Fibroblast of skin of back (primary cell): ENCODE measurements at regions not wholly inside any gene's neighbourhood (a gene's known extent, or its start where the extent isn't known, plus 50 kb on each side); places are given as distances from the start of the nearest gene placed in this dataset.
"Not testable (repeated sequence)": the region's sequence is repeated elsewhere in the genome, so short reads cannot be mapped to it uniquely, and the experiment has no call there.

Experiments
- DNase-seq: peaks from one replicate; pipeline ENCODE4 v3.0.0-alpha.2; 2013

DNA sequence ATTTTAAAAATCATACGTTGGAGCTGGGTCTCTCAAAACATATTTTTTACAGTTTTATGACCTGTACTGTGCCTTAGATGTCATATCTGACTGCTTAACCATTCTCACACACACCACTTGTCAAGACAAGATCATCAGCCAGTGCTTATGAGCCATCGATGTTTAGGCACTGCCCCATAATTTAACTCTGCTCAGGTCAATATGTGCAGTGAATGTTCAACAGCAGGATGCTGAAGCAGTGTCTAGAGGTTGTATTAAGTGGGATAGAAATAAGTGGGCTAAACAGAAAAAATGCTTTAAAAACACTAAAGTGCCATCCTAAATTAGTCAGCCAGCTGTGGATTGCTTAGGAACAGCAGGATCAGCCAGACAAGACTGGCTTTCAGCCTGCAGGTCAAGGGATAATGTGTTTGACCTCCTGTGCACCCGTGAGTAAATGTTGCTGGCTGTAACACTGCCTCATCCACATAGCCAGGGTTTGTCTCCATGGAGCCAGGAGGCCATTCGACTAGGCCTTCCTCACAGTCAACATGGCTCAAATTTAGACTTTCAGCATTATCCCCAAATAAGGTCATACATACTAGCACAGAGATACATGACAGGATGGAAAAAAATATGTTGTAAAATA, 139.0 kb upstream of the NXPH2 start:
- peak; percentile 9 for DNase-seq

DNA sequence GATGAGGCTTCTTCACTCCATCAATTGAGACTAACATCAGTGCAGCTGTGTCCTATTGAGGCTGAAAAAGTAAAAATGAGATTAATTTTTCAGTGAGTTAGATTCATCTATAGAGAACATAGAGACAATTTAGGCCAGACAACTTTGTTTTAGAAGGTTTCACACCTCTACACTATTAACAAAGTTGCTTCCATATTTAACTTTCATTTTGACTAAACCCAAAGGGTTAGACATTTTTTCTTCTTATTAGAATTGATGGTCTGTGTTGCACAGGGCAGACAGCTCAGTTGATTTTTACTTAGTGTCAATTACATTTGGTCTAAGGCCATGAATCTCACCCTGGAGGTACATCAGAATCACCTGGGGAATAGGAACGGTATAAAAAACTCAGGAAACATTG, 130.2 kb upstream of the NXPH2 start:
- DNase-seq = no peak

DNA sequence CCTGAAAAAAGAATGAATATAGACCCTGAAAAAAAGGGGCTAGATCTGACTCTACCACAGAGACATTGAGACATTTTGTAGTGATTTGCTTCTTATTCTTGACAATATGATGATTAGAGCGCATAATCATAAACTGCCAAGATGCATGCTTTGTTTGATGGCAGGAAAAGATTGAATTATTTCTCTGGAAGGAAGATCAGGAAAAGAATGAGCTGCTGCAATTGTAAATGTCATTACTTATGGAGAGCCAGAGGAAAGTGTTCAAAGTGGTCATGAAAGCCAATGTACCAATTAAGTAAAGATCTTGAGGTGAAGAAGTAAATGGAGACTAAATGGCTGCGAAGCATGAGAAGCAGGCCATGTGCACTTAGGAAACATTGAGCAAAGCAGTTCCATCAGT, 126.4 kb upstream of the NXPH2 start:
- DNase-seq = no peak

DNA sequence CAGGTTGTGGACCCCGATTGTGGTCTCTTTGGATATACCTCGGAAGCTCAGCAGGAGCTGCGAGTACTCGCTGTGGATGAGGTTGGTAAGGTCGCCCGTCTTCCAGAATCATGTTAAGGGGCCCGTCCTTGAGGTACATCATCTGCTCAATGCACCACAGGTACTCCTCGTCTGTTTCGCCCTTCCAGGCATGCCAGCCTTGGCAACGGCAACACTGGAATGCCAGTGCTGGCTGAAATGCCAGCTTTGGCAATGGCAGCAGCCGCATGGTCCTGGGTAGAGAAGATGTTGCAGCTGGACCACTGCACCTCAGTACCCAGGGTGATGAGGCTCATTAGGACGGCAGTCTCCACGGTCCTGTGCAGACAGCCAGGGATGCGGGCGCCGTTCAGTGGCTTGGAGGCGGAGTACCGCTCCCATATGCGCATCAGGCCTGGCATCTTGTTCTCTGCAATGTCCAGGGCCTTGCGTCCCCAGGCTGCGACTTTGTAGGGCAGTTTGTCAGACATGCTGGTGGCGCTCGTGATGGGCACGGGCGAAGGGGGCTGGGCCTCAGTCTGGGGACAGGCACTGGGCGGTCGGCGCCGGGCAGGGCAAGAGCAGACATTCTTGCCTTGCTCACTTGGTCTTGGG, 122.2 kb upstream of the NXPH2 start:
- DNase-seq = no peak

DNA sequence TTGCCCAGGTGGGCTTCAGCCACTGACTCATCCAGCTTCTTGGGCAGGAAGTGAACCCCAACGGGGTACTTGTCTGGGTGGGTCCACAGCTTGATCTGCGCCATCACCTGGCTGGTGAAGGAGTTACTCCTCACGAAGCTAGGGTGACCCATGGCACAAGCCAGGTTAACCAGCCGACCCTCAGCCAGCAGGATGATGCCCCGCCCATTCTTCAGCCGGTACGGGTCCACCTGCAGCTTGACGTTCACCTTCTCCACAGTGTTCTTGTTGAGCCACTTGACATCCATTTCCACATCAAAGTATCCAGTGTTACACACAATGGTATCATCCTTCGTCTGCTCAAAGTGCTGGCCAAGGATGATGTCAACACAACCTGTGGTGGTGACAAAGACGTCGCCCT, 121.3 kb upstream of the NXPH2 start:
- no peak for DNase-seq

DNA sequence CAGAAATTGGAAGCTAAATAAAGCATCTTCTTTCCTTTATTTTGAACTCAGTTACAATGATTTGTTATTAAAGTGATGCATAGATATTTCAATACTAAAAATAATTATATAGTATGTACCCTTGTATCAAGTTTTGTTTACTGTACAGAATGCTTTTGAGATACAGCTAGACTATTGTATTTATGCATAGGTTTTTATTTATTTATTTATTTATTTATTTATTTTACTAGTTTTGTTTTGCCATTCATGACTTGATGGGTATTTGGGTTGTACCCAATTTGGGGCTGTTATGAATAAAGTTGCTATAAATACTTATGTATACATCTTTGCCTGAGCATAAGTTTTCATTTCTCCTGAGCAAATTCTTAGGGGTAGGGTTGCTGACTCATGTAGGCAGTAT, 118.7 kb upstream of the NXPH2 start:
- no peak for DNase-seq

DNA sequence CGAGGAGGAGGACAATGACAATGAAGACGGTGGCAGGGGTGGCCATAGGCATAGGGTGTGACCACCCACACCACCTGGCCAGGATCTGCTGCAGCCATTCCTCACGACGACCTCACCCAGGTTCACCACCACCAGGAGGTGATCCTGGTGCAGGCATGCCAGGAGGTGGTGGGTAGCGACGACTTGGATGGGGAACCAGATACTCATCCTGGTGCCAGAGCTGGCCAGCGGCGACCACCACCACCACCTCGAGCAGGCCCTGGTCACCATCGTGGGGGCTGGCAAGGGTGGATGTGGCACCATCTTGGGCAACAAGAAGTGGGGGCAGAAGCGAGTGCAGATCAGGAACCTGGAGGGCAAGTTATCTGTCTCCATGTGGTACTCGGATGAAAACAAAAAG, 117.1 kb upstream of the NXPH2 start:
- no peak for DNase-seq

DNA sequence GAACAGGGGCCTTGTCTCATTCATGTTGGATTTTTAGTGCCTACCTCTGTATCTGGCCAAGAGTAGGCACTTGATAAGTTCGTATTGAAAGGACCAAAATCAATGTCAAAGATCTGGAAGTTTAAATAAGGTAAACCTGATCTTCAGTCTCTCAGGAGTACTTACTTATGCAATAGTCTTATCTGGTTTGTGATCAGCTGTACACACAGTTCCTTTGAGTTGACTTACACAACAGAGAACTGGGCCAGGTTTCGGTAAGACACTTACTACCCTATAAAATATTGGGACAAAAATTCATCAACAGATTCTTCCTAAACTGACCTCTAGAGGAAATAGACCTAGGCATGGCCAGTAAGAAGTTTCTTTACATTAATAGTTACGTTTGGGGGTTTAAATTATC, 113.6 kb upstream of the NXPH2 start:
- no peak for DNase-seq

DNA sequence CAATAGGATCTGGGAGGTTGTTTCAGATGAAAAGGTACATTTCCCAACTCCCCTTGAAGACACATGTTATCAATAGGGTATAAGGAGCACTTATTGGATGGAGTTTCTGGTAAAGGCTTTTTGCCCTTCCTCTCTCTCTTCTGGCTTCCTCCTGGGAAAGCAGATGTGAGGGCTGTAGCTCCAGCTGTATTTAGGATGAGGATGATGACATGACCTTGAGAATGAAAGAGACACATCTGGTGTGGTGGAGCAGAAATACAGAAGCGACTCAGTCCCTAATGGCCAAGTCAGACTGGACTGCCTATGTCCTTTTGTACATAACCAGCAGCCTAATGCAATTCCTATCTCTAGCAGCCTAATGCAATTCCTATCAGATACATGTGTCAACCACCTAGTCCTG, 100.9 kb upstream of the NXPH2 start:
- no peak for DNase-seq

DNA sequence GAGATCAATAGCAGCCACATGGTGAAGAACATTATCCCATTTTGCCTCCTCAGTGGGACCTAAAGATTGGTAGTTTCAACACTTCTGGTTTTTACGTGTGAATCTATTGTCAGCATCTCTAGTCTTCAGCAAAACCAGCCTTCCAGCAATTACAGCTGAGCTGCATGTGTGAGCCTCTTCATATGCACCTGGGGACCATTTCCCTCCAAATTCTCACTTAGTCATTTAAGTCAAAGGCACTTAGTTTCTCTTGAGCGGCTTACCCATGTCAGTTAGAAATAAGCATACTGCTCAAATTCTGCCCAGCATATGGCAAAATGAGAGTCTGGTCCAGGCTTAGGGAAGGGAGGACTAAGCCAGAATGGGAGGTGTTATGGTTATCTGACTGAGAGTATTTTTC, 99.7 kb upstream of the NXPH2 start:
- no peak for DNase-seq

DNA sequence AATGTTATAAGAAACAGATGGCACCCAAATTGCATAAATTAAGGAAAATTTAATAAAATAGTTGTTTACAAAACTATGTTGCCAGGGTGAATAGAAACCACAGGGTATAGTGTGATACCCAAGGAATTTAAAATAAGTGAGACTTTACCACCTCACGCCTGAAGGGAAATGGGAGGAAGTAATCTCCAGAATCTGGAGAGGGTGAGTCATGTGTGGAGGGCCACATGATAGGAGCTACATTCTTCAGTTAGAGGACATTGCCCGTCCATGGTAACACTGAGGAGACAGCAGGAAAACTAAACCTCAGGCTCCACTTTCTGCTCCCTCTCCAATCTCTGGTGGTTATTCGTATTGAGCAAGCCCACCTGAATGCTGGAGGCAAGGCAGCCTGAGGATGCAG, 97.2 kb upstream of the NXPH2 start:
- DNase-seq = peak; percentile 0

DNA sequence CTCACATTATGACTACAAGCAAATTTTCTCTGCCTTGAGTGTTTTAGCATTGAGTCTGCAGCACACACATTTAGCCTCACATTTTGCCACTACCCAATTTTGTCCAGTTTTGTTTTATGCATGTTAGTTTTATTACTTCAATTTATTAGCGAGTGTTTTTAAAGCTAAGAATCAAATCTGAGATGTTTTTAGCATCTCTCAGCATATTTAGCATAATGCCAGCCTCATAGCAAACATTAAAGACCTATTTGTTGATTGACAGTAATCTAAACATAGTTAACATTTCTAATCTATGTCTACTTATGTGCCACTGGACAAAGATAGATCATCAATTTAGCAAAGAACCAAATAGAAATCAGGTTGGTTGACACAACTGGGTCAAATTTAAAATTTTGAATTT, 94.1 kb upstream of the NXPH2 start:
- no peak for DNase-seq

DNA sequence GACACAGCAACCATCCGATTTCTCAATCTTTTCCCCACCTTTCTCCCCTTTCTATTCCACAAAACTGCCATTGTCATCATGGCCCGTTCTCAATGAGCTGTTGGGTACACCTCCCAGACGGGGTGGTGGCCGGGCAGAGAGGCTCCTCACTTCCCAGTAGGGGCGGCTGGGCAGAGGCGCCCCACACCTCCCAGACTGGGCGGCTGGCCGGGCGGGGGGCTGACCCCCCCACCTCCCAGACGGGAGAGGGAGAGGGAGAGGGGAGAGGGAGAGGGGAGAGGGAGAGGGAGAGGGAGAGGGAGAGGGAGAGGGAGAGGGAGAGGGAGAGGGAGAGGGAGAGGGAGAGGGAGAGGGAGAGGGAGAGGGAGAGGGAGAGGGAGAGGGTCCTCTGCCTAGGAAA, 91.9 kb upstream of the NXPH2 start:
- DNase-seq = not testable (repeated sequence)

DNA sequence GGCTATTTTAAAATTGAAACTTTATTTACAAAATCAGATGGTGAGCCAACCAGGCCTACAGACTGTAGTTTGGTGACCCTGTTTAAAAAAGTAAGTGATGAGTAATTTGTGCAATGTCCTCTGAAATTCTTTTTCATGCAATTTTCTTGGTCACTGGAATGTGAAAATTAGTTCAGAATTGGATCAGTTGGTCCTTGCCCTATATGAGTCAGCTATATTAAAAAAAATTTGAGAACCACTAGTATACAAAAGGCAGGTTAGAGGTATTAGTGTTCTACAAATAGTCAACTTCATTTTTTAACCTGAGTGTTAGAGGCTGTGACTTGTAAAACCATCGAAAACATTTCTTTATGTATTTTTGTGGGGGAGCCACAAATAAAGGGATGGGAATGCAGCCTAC, 91.1 kb upstream of the NXPH2 start:
- no peak for DNase-seq

DNA sequence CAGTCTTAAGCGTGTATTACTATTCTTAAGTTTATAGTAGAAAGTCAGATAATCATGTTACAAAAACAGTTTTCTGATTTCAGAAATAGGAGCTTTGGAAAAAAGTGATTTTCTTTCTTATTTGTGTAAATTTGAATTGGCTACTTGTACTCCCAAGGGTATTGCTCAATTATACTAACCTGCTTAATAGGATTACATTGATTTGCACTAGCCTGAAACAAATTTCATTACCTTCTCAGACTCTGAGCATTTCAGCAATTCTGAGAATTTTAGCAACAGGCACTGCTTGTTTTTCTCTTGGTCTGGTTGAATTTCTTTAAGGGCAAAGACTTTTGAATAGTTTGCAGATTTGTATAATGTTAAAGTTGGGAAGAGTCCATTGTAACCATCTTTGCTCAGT, 87.2 kb upstream of the NXPH2 start:
- no peak for DNase-seq

DNA sequence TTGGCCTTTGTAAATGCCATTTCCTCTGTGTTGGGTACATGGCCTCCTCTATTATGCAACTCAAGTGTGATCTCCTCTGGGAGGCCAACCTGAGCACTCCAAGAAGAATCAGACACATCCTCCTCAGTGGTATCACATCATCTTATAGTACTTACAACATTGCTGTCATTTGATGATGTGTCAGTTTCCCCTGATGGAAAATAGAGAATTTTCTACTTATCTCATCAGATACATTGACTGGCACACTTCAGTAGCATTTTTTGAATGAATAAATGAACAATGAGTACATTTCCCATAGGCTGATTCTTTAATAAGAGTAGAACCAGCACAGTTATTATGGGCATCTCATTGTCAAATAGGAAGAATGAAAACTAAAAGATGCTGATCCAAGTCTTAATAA, 86.6 kb upstream of the NXPH2 start:
- DNase-seq = no peak

DNA sequence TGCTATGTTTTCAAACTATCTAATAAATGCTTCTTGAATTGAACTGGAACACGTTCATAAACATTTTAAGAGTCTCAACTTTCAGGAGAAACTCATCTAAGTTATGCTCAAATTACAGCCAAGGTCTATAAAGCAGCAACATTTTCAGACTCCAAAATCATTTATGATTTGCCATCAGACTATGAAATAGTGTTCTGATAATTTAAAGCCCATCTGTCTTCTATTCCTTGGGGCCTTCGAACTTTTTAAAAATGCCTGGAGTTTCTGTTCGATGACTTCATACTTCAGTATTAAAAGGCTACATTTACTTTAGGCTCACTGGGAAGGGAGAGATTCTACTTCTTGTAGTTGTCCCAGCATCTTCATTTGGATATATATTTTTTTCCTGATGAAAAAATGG, 73.6 kb upstream of the NXPH2 start:
- no peak for DNase-seq

DNA sequence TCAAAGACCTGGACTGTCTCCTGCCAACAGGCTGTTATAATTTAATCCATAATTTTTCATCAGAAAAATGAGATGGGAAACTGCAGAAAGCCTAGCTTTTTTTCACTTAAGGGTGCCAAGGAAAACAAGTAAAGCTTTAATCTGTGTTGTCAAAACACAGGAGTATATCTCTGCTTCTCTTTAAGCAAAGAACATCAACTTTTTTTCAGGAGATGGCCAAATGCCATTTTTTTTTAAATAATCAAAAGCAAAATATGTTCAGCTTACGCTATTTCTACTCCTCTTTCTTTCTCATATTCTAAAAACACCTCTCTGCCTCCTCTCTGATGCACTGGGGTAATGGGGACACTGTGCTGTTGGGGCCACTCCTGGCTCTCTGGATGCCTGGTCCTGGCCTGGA, 73.1 kb upstream of the NXPH2 start:
- DNase-seq = no peak

DNA sequence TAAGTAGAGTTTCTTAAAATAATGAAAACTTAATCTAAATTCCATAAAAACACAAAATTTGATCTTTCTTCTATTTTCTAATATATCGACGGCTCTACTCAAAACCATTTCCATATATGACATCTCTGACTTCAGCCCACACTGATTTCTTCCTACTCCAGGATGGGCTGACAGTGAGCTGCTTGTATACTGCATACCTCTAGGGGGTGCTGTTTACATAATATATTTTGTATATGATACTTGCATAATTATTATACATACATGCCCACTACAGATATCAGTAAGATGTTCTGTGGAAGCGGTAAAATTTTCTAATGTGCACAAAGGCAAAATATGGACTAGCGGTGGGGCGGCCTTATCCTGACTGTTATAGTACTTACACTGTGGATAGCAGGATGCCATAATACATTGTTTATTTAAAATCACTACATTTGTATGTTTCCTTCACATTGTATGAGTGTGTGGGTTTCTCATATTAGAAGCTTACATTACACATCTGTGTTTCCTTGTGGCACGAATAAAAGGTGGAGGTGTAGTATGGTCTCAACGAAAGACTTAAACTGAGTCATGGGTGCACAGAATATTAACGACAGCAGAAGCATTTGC, 66.1 kb upstream of the NXPH2 start:
- peak; percentile 23 for DNase-seq

DNA sequence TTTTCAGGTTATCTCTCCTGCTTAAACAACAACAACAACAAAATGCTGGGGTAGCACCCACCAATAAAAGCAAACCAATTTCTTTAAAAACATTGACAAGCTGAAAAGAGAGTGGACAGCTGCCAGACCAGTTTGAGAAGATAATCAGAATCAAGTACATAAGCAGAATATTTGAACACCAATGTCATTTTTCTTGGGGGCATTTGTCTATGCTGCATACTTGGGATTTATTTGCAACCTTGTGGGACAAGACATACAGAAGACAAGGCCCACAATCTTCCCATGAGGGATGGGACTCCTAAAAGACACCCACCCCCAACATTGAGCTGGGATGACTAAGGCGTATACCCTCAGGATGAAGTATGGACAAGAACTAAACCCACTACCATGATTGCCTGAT, 62.2 kb upstream of the NXPH2 start:
- no peak for DNase-seq

DNA sequence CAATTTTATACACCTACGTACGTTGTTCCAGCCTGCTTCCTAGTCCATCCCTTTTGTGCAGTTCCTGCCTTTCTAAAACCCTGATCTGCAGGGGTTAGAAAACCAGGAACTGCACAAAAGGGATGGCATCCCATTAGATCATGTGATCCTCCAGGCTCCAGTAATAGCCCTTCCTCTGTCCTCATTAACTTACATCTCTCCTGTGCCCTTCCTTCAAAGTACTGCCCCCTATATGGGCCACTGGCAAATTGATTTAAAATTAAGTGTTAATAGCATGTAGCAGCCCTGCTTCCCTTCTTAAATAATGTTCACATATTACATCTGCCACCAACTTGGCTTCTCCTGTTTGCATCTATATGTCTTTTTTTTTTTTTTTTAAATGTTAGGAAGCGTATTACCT, 61.3 kb upstream of the NXPH2 start:
- no peak for DNase-seq

DNA sequence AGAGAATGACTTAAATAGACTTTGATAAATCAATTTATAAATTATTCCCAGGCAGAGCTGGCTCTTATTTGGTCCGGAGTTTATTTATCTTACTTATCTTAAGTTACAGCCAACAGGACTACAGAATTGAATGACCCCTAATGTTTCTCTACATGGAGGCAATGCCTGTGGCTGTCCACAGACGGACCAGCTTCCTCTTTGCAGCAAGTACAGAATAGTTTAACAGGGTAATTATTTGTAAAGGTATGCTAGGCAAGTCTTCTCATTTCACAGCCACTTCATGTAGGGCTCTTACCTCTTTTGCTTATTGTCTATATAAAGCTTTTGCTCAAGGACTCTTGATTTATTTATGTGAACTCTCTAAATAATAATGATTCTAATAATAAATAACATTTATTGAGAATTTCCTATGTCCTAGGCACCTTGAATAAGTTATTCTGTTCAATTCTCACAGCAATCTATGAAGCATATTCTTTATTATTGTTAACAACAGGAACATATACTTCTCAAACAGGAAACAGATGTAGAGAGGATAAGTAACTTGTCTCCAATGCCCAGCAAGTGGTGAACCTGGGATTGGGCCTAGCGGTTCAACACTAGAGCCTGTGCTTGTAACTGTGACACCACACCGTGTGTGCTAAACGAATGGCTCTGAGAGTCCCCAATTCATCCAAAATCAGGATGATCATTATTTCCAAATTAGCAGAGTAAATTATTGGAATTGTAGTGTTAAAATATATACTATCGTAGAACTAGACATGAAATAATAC, 58.8 kb upstream of the NXPH2 start:
- no peak for DNase-seq

DNA sequence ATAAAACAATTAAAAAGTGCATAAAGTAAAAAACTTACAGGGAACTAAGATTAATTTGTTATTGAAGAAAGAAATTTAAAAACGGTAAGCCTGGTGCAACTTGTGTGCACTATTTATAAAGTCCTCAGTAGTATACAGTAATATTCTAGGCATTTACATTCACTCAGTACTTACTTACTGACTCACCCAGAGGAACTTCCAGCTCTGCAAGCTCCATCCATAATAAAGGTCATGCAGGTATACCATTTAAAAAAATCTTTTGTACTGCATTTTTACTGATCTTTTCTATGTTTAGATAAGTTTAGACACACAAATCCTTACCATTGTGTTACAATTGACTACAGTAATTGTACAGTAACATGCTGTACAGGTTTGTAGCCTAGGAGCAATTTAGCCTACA, 51.5 kb upstream of the NXPH2 start:
- peak; percentile 2 for DNase-seq

DNA sequence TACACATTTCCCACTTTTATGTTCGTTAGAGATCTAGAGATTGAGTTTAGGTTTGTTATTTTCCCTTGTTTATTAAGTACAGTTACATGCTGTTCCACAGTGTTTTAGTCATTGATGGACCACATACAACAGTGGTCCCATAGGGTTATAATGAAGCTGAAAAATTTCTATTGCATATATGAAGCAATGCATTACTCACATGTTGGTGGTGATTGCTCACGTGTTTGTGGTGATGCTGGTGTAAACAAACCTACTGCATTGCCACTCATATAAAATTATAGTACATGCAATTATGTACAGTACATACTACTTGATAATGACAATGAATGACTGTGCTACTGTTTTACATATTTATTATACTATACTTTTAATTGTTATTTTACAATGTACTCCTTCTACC, 51.0 kb upstream of the NXPH2 start:
- no peak for DNase-seq
